ENCODE measurements at regions not wholly inside any gene's neighbourhood (a gene's known extent, or its start where the extent isn't known, plus 50 kb on each side); places are given as distances from the start of the nearest gene placed in this dataset.
A peak's percentile ranks its signal among the peaks of the same experiment; 100 is the strongest.

- Histone ChIP-seq H3K4me3 (no peak overlapping the region), H3K9me3 (no peaks in the 10 kb centered on the region), H3K36me3 (no peaks in the 10 kb centered on the region), H3K27ac (peak overlapping the region in 3 of 4 donors; percentile 75 to 93 (median 86)), H3K4me1 (peaks cover 0 to 36% (median 2%) of the 10 kb centered on the region in 4 donors), H3K27me3 (no peaks in the 10 kb centered on the region)
- no peak for DNase-seq
- TF ChIP-seq, protein P1, sequence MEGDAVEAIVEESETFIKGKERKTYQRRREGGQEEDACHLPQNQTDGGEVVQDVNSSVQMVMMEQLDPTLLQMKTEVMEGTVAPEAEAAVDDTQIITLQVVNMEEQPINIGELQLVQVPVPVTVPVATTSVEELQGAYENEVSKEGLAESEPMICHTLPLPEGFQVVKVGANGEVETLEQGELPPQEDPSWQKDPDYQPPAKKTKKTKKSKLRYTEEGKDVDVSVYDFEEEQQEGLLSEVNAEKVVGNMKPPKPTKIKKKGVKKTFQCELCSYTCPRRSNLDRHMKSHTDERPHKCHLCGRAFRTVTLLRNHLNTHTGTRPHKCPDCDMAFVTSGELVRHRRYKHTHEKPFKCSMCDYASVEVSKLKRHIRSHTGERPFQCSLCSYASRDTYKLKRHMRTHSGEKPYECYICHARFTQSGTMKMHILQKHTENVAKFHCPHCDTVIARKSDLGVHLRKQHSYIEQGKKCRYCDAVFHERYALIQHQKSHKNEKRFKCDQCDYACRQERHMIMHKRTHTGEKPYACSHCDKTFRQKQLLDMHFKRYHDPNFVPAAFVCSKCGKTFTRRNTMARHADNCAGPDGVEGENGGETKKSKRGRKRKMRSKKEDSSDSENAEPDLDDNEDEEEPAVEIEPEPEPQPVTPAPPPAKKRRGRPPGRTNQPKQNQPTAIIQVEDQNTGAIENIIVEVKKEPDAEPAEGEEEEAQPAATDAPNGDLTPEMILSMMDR (IDR thresholded peaks at IDR 0.05): no peak
- no peak for TF ChIP-seq POLR2A (IDR thresholded peaks at IDR 0.05)
Measured at GRCh38 chr17:72446118-72446517, 325.3 kb downstream of the SOX9 start.

GRCh38 chr17:72446525-72447250 is 325.9 kb downstream of the SOX9 start:
- peaks cover 0 to 36% (median 2%) of the 10 kb centered on the region in 4 donors for H3K4me1 ChIP-seq
- H3K27ac ChIP-seq: peak overlapping the region in 3 of 4 donors; percentile 75 to 93 (median 84)
- H3K36me3 ChIP-seq: no peaks in the 10 kb centered on the region
- H3K4me3 ChIP-seq: peak overlapping the region in 1 of 4 donors; percentile 19
- H3K27me3 ChIP-seq: no peaks in the 10 kb centered on the region
- H3K9me3 ChIP-seq: no peaks in the 10 kb centered on the region
- DNase-seq: peak in 2 of 3 donors; percentile 75 to 76
- TF ChIP-seq POLR2A (IDR thresholded peaks at IDR 0.05): peak in 1 of 2 donors; percentile 33
- TF ChIP-seq, protein P1 (IDR thresholded peaks at IDR 0.05): no peak

- TF ChIP-seq, protein P1 (IDR thresholded peaks at IDR 0.05): no peak
- no peak for TF ChIP-seq POLR2A (IDR thresholded peaks at IDR 0.05)
- no peaks in the 10 kb centered on the region for H3K36me3 ChIP-seq
- no peaks in the 10 kb centered on the region for H3K27me3 ChIP-seq
- no peak overlapping the region for H3K4me3 ChIP-seq
- H3K4me1 ChIP-seq: peaks cover 0 to 36% (median 2%) of the 10 kb centered on the region in 4 donors
- no peaks in the 10 kb centered on the region for H3K9me3 ChIP-seq
- peak overlapping the region in 3 of 4 donors; percentile 75 to 93 (median 84) for H3K27ac ChIP-seq
- DNase-seq: no peak
Measured at GRCh38 chr17:72447251-72447640, 326.4 kb downstream of the SOX9 start.

GRCh38 chr17:72448019-72448418 is 327.2 kb downstream of the SOX9 start:
- no peak for DNase-seq
- Histone ChIP-seq H3K36me3 (no peaks in the 10 kb centered on the region), H3K4me1 (peaks cover 0 to 40% (median 2%) of the 10 kb centered on the region in 4 donors), H3K9me3 (no peaks in the 10 kb centered on the region), H3K27me3 (no peaks in the 10 kb centered on the region), H3K4me3 (no peak overlapping the region), H3K27ac (no peak overlapping the region)
- TF ChIP-seq POLR2A (IDR thresholded peaks at IDR 0.05): no peak
- TF ChIP-seq, protein P1 (IDR thresholded peaks at IDR 0.05): no peak

DNA sequence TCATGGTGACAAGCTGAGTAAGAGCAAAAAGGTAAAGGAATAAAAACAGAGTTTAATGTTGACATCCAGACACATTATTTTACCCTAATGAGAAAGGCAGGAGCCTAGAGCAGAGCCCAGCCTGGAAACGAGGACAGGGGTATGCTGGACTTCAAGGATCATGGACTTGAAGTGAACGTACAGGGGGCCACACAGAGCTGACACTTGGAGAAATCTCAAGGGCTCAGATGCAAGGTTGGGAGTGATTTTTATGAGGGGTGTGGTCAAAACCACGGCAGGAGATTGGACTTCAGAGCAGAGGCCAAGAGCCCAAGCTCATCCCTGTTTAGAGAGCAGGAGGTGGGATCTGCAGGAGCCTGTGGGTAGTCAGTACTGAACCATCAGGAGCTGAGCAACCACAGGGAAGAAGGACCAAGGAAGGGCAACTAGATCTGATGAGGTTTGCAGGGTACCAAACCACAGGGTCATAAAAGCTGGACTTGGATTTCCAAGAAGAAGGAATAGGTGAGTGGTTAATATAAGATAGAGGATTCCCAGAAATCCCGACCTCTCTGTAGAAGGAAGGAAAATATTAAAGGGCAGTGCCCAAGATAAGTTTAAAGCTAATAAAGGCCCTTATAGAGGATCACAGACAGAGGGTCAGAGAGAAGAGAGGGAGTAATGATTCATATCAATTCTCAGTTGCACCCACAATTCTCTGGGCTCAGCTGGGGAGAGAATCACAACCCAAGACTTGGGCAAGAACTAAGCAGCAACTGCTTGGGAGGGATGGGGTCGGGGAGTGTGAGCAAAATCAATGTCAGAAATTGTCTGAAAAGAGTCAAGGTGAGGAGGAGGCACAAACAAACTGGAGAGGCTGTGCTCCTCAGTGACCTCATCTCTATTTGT is 331.7 kb downstream of the SOX9 start:
- Histone ChIP-seq H3K27me3 (no peaks in the 10 kb centered on the region), H3K36me3 (no peaks in the 10 kb centered on the region), H3K4me3 (no peak overlapping the region), H3K4me1 (peaks cover 0 to 17% (median 1%) of the 10 kb centered on the region in 4 donors), H3K27ac (peak overlapping the region in 2 of 4 donors; percentile 31 to 45), H3K9me3 (no peaks in the 10 kb centered on the region)
- peak in 1 of 3 donors; percentile 63 for DNase-seq
- TF ChIP-seq, protein P1 (IDR thresholded peaks at IDR 0.05): no peak
- no peak for TF ChIP-seq POLR2A (IDR thresholded peaks at IDR 0.05)

Measured in Peyer's patch (tissue), 4 donors.